DMS153 (cell line): ENCODE measurements at regions not wholly inside any gene's neighbourhood (a gene's known extent, or its start where the extent isn't known, plus 50 kb on each side); places are given as distances from the start of the nearest gene placed in this dataset.
"Not testable (repeated sequence)": the region's sequence is repeated elsewhere in the genome, so short reads cannot be mapped to it uniquely, and the experiment has no call there.

Source experiments
- DNase-seq: peaks from one replicate; lab custom pipeline; 2025; lab: John Stamatoyannopoulos, UW

- DNase-seq = no peak
Observed at GRCh38 chr16:52787709-52788108, 240.8 kb upstream of the TOX3 start.

GRCh38 chr16:52786091-52786490 is 239.1 kb upstream of the TOX3 start:
- no peak for DNase-seq

GRCh38 chr16:52785653-52786052 is 238.7 kb upstream of the TOX3 start:
- no peak for DNase-seq

GRCh38 chr16:52783616-52784015 is 236.7 kb upstream of the TOX3 start:
- no peak for DNase-seq

GRCh38 chr16:52781005-52781630 is 234.2 kb upstream of the TOX3 start:
- DNase-seq = no peak

- DNase-seq = peak; percentile 3
Observed at GRCh38 chr16:52773026-52773425, 226.1 kb upstream of the TOX3 start.

GRCh38 chr16:52770828-52771227 is 223.9 kb upstream of the TOX3 start:
- DNase-seq = no peak

- DNase-seq = no peak
Observed at GRCh38 chr16:52758473-52758855, 211.5 kb upstream of the TOX3 start.

- DNase-seq = no peak
Observed at GRCh38 chr16:52757746-52758472, 211.0 kb upstream of the TOX3 start.

- no peak for DNase-seq
Observed at GRCh38 chr16:52756812-52757517, 210.0 kb upstream of the TOX3 start.

- no peak for DNase-seq
Observed at GRCh38 chr16:52755396-52755795, 208.5 kb upstream of the TOX3 start.

- no peak for DNase-seq
Observed at GRCh38 chr16:52751035-52751434, 204.1 kb upstream of the TOX3 start.

GRCh38 chr16:52748741-52749140 is 201.8 kb upstream of the TOX3 start:
- DNase-seq = no peak

GRCh38 chr16:52747088-52747595 is 200.2 kb upstream of the TOX3 start:
- no peak for DNase-seq

GRCh38 chr16:52743707-52744106 is 196.8 kb upstream of the TOX3 start:
- no peak for DNase-seq

GRCh38 chr16:52742608-52743170 is 195.7 kb upstream of the TOX3 start:
- DNase-seq = no peak

- DNase-seq = no peak
Observed at GRCh38 chr16:52742052-52742451, 195.1 kb upstream of the TOX3 start.

- no peak for DNase-seq
Observed at GRCh38 chr16:52741351-52741750, 194.4 kb upstream of the TOX3 start.

GRCh38 chr16:52740766-52741165 is 193.8 kb upstream of the TOX3 start:
- no peak for DNase-seq

- no peak for DNase-seq
Observed at GRCh38 chr16:52740333-52740732, 193.4 kb upstream of the TOX3 start.

GRCh38 chr16:52738992-52739391 is 192.0 kb upstream of the TOX3 start:
- not testable (repeated sequence) for DNase-seq

GRCh38 chr16:52731219-52731875 is 184.4 kb upstream of the TOX3 start:
- DNase-seq = no peak
